Nephron (organoid): ENCODE measurements at regions not wholly inside any gene's neighbourhood (a gene's known extent, or its start where the extent isn't known, plus 50 kb on each side); places are given as distances from the start of the nearest gene placed in this dataset.
A peak's percentile ranks its signal among the peaks of the same experiment; 100 is the strongest.

ENCODE experiments used
- H3K27ac Mint-ChIP-seq, 3 experiments: 2 replicates each; pipeline ENCODE4 v1.8.0; 2020; ENCODE audit warnings: mixed read lengths in 3 of 3, mild to moderate bottlenecking in 2 of 3, moderate library complexity in 1 of 3
- H3K27me3 Mint-ChIP-seq: 2 replicates; pipeline ENCODE4 v1.8.0; 2021; ENCODE audit warnings: low read depth, mild to moderate bottlenecking, moderate library complexity, mixed read lengths
- H3K36me3 Mint-ChIP-seq: 2 replicates; pipeline ENCODE4 v1.8.0; 2020; ENCODE audit warnings: low read depth, mixed read lengths
- H3K4me1 Mint-ChIP-seq: 2 replicates; pipeline ENCODE4 v1.8.0; 2020; ENCODE audit warnings: mixed read lengths
- H3K4me3 Mint-ChIP-seq, 3 experiments: 2 replicates each; pipeline ENCODE4 v1.8.0; 2020; ENCODE audit warnings: mild to moderate bottlenecking in 3 of 3, mixed read lengths in 3 of 3, moderate library complexity in 2 of 3
- H3K9me3 Mint-ChIP-seq: 2 replicates; pipeline ENCODE4 v1.8.0; 2020; ENCODE audit warnings: mixed read lengths
- TF ChIP-seq, protein P1 (sequence below), 3 experiments: fragments of 200-600 bp; sonication (generic); IDR thresholded peaks; one replicate each; pipeline ENCODE4 v1.5.0; 2021; ENCODE audit warnings: antibody characterized with exemption in 3 of 3; ENCODE audit not compliant: unreplicated experiment in 3 of 3

DNA sequence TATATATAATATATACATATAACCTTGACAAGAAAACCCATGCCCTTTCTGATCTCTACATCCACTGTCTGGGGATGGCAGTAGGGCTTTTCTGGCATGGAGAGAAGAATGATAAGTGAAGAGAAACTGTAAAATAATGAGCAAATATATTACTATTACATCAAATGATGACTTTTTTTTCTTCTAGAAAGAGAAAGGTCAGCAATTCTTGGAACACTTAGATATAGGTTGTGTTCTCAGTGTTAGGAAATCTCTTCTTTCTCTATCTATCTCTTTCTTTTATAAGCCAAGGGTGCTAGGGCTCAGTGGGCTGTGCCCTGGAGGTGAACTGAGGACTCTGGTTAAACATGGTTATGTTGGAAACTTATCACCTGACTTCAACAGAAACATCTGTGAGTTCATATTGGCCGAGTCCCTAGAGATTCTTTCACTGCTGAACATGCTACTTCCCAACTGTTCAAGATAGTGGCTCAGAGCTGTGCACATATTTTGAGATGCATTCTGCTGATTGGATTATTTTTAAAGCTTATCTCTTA, 265.1 kb downstream of the GBA3 start:
- Mint-ChIP-seq H3K9me3 (no peaks in the 10 kb centered on the region), H3K36me3 (no peaks in the 10 kb centered on the region), H3K27ac (no peak overlapping the region), H3K4me1 (no peaks in the 10 kb centered on the region), H3K4me3 (no peak overlapping the region), H3K27me3 (peaks cover 4% of the 10 kb centered on the region)
- TF ChIP-seq, protein P1, sequence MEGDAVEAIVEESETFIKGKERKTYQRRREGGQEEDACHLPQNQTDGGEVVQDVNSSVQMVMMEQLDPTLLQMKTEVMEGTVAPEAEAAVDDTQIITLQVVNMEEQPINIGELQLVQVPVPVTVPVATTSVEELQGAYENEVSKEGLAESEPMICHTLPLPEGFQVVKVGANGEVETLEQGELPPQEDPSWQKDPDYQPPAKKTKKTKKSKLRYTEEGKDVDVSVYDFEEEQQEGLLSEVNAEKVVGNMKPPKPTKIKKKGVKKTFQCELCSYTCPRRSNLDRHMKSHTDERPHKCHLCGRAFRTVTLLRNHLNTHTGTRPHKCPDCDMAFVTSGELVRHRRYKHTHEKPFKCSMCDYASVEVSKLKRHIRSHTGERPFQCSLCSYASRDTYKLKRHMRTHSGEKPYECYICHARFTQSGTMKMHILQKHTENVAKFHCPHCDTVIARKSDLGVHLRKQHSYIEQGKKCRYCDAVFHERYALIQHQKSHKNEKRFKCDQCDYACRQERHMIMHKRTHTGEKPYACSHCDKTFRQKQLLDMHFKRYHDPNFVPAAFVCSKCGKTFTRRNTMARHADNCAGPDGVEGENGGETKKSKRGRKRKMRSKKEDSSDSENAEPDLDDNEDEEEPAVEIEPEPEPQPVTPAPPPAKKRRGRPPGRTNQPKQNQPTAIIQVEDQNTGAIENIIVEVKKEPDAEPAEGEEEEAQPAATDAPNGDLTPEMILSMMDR (IDR thresholded peaks at IDR 0.05; ENCODE audit: unreplicated experiment in 3 of 3) = no peak

DNA sequence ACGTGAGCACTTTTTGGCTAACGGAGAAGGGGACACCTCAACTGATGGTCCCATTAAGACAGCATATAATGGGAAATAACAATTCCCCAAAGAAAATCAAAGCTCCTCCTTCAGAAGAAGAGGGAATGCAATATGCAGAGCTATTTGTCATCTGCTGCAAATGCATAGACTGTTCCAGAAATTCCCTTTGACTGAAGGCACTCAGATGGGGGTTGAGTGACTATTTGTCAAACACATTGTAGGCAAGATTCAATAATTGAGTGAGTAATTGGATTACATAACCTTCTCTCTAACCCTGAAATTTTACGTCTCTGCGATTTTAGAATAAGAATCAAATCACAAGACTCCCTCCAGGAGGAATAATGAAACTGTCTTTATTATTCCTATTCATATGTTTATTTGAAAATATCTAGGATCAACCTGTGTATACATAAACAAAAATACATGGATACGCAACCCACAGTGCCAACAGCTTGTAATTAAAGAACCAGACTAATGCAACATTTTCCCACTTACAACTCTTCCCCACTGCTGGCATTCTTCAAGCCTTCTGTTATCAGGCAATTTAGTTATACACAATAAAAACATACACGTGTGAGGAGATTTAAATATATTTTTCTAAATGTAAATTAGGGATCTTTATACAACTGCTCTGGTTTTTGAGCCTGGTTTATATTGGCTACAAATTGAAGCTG, 256.6 kb downstream of the GBA3 start:
- no peak overlapping the region for H3K4me3 Mint-ChIP-seq
- TF ChIP-seq, protein P1 (IDR thresholded peaks at IDR 0.05; ENCODE audit: unreplicated experiment in 3 of 3) = no peak

DNA sequence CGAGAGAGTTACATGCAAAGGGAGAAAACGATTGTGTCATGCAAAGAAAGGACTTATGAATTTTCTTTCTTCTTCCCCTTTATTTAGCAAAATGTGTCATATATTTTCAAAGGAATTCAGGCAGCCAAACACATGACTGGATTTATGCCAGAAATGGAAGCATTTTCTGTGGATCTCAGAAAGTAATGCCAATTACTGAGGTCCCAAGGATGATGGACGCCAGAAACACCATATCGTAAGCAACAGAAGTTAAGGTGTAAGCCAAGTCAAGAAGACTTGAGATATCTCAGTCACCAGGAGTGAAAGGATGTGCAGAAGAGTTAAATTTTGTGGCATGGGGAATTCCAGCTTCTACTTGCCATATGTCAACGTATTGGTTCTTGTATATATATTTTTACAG, 255.1 kb downstream of the GBA3 start:
- no peaks in the 10 kb centered on the region for H3K27me3 Mint-ChIP-seq
- H3K9me3 Mint-ChIP-seq = no peaks in the 10 kb centered on the region
- TF ChIP-seq, protein P1 (IDR thresholded peaks at IDR 0.05; ENCODE audit: unreplicated experiment in 3 of 3) = no peak
- H3K4me1 Mint-ChIP-seq = no peaks in the 10 kb centered on the region
- no peak overlapping the region for H3K27ac Mint-ChIP-seq
- no peaks in the 10 kb centered on the region for H3K36me3 Mint-ChIP-seq
- H3K4me3 Mint-ChIP-seq = no peak overlapping the region

More for the DNA sequence above, 256.6 kb downstream of the GBA3 start:
- no peaks in the 10 kb centered on the region for H3K36me3 Mint-ChIP-seq
- H3K27ac Mint-ChIP-seq = no peak overlapping the region
- no peaks in the 10 kb centered on the region for H3K4me1 Mint-ChIP-seq
- H3K27me3 Mint-ChIP-seq = peaks cover 4% of the 10 kb centered on the region
- H3K9me3 Mint-ChIP-seq = no peaks in the 10 kb centered on the region

DNA sequence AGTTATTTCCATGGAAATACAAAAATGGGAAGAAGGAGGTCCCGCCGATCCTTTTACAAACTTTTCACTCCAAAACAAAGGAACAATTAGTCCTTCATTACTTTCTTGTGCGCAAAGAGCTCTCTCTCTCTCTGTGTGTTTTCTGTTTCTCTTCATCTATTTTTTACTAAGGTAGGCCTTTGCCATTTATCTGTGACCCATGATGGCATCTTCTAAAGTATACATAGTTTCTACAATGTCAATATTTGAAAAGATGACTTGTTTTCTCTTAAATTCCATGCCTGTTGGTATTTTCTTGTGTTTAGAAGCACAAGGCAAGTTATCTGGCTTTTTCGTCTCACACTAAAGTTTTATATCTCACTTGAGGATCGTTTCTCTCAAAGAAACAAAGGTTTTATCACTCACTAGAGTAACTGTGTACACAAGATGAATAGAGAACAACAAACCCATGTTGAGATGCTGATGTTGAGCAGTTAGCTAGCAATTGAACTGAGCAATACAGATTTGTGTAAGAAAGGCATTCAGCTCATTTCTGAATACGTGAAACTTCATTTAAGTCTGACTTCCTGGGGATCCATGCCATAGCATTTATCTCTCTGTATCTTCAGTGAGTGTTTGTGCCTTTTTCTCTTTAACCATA, 250.3 kb downstream of the GBA3 start:
- Mint-ChIP-seq H3K36me3 (no peaks in the 10 kb centered on the region), H3K4me3 (no peak overlapping the region), H3K27me3 (no peaks in the 10 kb centered on the region), H3K4me1 (no peaks in the 10 kb centered on the region), H3K27ac (peak overlapping the region in 1 of 3 experiments; percentile 79), H3K9me3 (no peaks in the 10 kb centered on the region)
- TF ChIP-seq, protein P1 (IDR thresholded peaks at IDR 0.05; ENCODE audit: unreplicated experiment in 3 of 3) = no peak

DNA sequence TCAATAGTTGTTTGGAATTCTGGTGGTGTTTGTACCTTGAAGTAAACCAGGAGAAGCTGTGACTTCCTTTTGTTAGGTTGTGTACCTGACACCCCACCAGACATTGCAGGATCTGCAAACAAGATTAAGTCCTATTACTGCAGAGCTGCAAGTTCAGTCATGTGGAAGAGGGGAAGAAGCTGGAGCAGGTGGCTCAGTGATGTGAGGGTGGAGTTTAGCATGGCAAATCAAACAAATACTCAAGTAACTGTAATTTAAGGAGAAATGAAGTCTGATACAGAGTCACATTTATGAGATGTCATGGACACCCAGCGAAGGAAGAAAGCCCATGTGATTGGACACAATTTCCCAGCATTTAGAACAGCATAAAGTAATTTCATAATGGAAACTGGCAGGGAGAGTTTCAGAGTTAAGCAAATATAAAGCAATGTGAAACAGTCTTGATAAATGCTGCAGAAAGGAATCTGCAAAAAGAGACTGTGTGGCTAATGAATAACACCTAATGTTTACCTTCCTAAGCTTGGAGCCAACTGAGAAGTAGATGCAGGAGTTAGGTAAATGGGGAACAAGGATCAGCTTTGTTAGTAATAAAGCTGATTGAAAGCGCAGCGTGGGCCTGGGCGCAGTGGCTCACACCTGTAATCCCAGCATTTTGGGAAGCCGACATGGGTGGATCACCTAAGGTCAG, 249.1 kb downstream of the GBA3 start:
- H3K4me3 Mint-ChIP-seq = no peak overlapping the region
- H3K27me3 Mint-ChIP-seq = no peaks in the 10 kb centered on the region
- H3K9me3 Mint-ChIP-seq = no peaks in the 10 kb centered on the region
- TF ChIP-seq, protein P1 (IDR thresholded peaks at IDR 0.05; ENCODE audit: unreplicated experiment in 3 of 3) = no peak
- no peaks in the 10 kb centered on the region for H3K36me3 Mint-ChIP-seq
- peak overlapping the region; percentile 42 to 79 (median 69) for H3K27ac Mint-ChIP-seq
- no peaks in the 10 kb centered on the region for H3K4me1 Mint-ChIP-seq
